ENCODE measurements at regions not wholly inside any gene's neighbourhood (a gene's known extent, or its start where the extent isn't known, plus 50 kb on each side); places are given as distances from the start of the nearest gene placed in this dataset.

- TF ChIP-seq CTCF (IDR thresholded peaks at IDR 0.05; ENCODE audit: unreplicated experiment), result no peak
- Mint-ChIP-seq H3K9me3 (ENCODE audit: unreplicated experiment) (no peaks in the 10 kb centered on the region), H3K27ac (ENCODE audit: unreplicated experiment) (no peak overlapping the region), H3K4me1 (ENCODE audit: unreplicated experiment) (no peaks in the 10 kb centered on the region), H3K27me3 (ENCODE audit: unreplicated experiment) (no peaks in the 10 kb centered on the region), H3K36me3 (ENCODE audit: low read depth, unreplicated experiment) (no peaks in the 10 kb centered on the region), H3K4me3 (ENCODE audit: unreplicated experiment) (no peak overlapping the region)
- no peak for DNase-seq (ENCODE audit: low spot score)
Measured at GRCh38 chr1:168424281-168424680, 119.5 kb downstream of the XCL2 start.

GRCh38 chr1:168422203-168422847 is 121.5 kb downstream of the XCL2 start:
- DNase-seq (ENCODE audit: low spot score), result no peak
- H3K9me3 Mint-ChIP-seq (ENCODE audit: unreplicated experiment), result no peaks in the 10 kb centered on the region
- H3K27ac Mint-ChIP-seq (ENCODE audit: unreplicated experiment), result no peak overlapping the region
- no peaks in the 10 kb centered on the region for H3K27me3 Mint-ChIP-seq (ENCODE audit: unreplicated experiment)
- no peak for TF ChIP-seq CTCF (IDR thresholded peaks at IDR 0.05; ENCODE audit: unreplicated experiment)
- H3K36me3 Mint-ChIP-seq (ENCODE audit: low read depth, unreplicated experiment), result no peaks in the 10 kb centered on the region
- H3K4me3 Mint-ChIP-seq (ENCODE audit: unreplicated experiment), result no peak overlapping the region
- no peaks in the 10 kb centered on the region for H3K4me1 Mint-ChIP-seq (ENCODE audit: unreplicated experiment)

GRCh38 chr1:168421399-168422004 is 122.3 kb downstream of the XCL2 start:
- Mint-ChIP-seq H3K4me1 (ENCODE audit: unreplicated experiment) (no peaks in the 10 kb centered on the region), H3K27ac (ENCODE audit: unreplicated experiment) (no peak overlapping the region), H3K4me3 (ENCODE audit: unreplicated experiment) (no peak overlapping the region), H3K9me3 (ENCODE audit: unreplicated experiment) (no peaks in the 10 kb centered on the region), H3K36me3 (ENCODE audit: low read depth, unreplicated experiment) (no peaks in the 10 kb centered on the region), H3K27me3 (ENCODE audit: unreplicated experiment) (no peaks in the 10 kb centered on the region)
- no peak for DNase-seq (ENCODE audit: low spot score)
- TF ChIP-seq CTCF (IDR thresholded peaks at IDR 0.05; ENCODE audit: unreplicated experiment), result no peak

GRCh38 chr1:168420177-168420576 is 123.6 kb downstream of the XCL2 start:
- no peaks in the 10 kb centered on the region for H3K9me3 Mint-ChIP-seq (ENCODE audit: unreplicated experiment)
- H3K4me1 Mint-ChIP-seq (ENCODE audit: unreplicated experiment), result no peaks in the 10 kb centered on the region
- H3K27me3 Mint-ChIP-seq (ENCODE audit: unreplicated experiment), result no peaks in the 10 kb centered on the region
- no peaks in the 10 kb centered on the region for H3K36me3 Mint-ChIP-seq (ENCODE audit: low read depth, unreplicated experiment)
- no peak overlapping the region for H3K27ac Mint-ChIP-seq (ENCODE audit: unreplicated experiment)
- no peak for TF ChIP-seq CTCF (IDR thresholded peaks at IDR 0.05; ENCODE audit: unreplicated experiment)
- no peak for DNase-seq (ENCODE audit: low spot score)
- H3K4me3 Mint-ChIP-seq (ENCODE audit: unreplicated experiment), result no peak overlapping the region

- H3K4me3 Mint-ChIP-seq (ENCODE audit: unreplicated experiment), result no peak overlapping the region
- H3K27ac Mint-ChIP-seq (ENCODE audit: unreplicated experiment), result no peak overlapping the region
Measured at GRCh38 chr1:168419736-168420135, 124.1 kb downstream of the XCL2 start.

More at GRCh38 chr1:168419736-168420135, 124.1 kb downstream of the XCL2 start:
- Mint-ChIP-seq H3K4me1 (ENCODE audit: unreplicated experiment) (no peaks in the 10 kb centered on the region), H3K36me3 (ENCODE audit: low read depth, unreplicated experiment) (no peaks in the 10 kb centered on the region), H3K9me3 (ENCODE audit: unreplicated experiment) (no peaks in the 10 kb centered on the region), H3K27me3 (ENCODE audit: unreplicated experiment) (no peaks in the 10 kb centered on the region)
- no peak for DNase-seq (ENCODE audit: low spot score)
- TF ChIP-seq CTCF (IDR thresholded peaks at IDR 0.05; ENCODE audit: unreplicated experiment), result no peak
